ENCODE measurements at regions not wholly inside any gene's neighbourhood (a gene's known extent, or its start where the extent isn't known, plus 50 kb on each side); places are given as distances from the start of the nearest gene placed in this dataset.

DNA sequence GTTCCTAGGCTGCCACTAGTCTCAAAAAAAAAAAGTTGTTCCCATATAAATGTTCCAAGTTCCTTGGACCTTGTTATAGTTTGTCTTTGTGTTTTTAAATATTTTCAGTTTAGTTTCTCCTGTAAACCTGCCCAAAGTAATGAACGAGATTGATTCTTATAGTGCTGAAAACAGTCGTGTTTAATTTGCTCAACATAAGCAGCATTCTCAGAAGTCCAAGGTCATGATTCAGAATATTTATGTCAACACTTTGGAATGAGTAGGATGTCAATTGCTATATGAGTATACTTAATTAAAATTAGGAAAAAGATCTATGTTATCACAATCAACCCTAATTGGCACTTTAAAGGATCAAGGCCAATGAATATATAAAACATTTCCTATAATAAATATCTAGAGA is 510.9 kb downstream of the PPP4R3C start:
- TF ChIP-seq, protein P1, sequence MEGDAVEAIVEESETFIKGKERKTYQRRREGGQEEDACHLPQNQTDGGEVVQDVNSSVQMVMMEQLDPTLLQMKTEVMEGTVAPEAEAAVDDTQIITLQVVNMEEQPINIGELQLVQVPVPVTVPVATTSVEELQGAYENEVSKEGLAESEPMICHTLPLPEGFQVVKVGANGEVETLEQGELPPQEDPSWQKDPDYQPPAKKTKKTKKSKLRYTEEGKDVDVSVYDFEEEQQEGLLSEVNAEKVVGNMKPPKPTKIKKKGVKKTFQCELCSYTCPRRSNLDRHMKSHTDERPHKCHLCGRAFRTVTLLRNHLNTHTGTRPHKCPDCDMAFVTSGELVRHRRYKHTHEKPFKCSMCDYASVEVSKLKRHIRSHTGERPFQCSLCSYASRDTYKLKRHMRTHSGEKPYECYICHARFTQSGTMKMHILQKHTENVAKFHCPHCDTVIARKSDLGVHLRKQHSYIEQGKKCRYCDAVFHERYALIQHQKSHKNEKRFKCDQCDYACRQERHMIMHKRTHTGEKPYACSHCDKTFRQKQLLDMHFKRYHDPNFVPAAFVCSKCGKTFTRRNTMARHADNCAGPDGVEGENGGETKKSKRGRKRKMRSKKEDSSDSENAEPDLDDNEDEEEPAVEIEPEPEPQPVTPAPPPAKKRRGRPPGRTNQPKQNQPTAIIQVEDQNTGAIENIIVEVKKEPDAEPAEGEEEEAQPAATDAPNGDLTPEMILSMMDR (IDR thresholded peaks at IDR 0.05): no peak
- TF ChIP-seq POLR2AphosphoS5 (IDR thresholded peaks at IDR 0.05) (no peak), POLR2A (IDR thresholded peaks at IDR 0.05) (no peak)
